ENCODE measurements at regions not wholly inside any gene's neighbourhood (a gene's known extent, or its start where the extent isn't known, plus 50 kb on each side); places are given as distances from the start of the nearest gene placed in this dataset.
A peak's percentile ranks its signal among the peaks of the same experiment; 100 is the strongest.
"Not testable (repeated sequence)": the region's sequence is repeated elsewhere in the genome, so short reads cannot be mapped to it uniquely, and the experiment has no call there.

GRCh38 chr13:93023929-93024328 is 202.7 kb upstream of the GPC6 start:
- no peak for DNase-seq

DNA sequence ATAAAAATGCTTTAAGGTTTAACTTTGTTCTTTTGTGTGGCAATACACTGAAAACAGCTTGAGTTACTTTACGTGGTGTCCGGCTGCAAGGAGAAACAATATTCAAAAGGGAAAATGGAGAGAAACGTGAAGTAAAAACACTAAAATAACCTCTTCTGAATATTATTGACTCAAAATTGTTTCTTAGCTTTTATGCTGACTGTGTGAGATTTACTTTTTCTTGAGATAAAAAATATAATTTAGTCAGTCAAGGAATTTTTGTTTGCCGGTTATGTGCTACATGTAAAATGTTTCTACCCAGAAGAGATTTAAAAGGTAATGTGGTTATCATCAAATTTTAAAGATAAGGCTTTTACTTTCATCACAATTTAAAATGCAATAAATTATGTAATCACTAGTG is 200.6 kb upstream of the GPC6 start:
- DNase-seq = no peak

DNA sequence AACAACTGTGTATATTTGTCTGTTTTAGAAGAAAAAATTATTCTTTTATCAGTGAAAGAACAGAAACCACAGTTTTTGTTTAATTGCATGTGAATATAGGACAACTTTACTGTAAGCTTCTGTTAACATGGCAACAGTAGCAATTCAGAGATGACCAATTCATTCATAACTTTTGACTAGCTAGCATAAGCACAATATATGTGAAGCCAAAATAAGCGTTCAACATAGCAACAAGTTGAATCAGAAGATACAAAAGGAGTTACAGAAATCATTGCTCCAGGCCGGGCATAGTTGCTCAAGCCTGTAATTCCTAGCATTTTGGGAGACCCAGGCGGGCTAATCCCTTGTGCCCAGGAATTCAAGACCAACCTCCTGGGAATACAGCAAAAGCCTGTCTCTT is 197.1 kb upstream of the GPC6 start:
- peak; percentile 43 for DNase-seq

DNA sequence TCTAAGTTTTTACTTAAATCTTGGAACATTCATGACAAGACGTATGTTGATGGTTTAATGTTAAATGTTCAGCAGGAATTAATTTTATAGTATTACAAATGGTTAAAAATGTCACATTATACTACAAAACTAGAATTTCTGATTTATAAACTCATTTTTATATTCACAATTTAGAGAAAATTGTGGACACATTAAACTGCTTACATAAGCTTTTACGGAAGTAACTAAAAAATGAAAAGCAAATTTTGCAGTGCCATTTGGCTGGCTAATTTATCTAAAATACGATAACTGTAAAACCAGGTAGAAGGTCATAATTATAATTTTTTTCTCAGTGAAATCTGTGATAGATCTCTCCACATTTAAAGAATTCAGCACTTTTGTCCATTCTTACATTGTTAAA is 190.2 kb upstream of the GPC6 start:
- no peak for DNase-seq

GRCh38 chr13:93037780-93038179 is 188.8 kb upstream of the GPC6 start:
- no peak for DNase-seq

GRCh38 chr13:93038187-93038586 is 188.4 kb upstream of the GPC6 start:
- DNase-seq = no peak

- DNase-seq = peak; percentile 58
Measured at GRCh38 chr13:93039131-93039530, 187.5 kb upstream of the GPC6 start.

DNA sequence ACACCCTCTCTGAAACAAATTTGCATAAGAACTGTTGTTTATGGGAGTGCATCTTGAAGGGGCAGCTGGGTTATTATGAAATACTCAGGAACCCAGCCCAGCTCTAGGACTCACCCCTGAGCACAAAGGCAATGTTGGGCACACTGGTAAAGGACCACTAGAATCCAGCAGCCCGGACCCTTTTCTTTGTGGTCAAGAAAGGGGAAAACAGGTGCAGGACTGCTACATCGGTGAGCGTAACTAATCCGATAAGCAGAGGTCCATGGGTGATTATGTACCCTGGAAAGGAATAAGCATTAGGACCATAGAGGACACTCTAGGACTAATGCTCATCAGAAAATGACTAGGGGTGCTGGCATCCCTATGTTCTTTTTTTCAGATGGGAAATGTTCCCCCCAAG is 185.0 kb upstream of the GPC6 start:
- not testable (repeated sequence) for DNase-seq

GRCh38 chr13:93045836-93046235 is 180.8 kb upstream of the GPC6 start:
- no peak for DNase-seq

- DNase-seq = no peak
Measured at GRCh38 chr13:93055233-93055632, 171.4 kb upstream of the GPC6 start.

DNA sequence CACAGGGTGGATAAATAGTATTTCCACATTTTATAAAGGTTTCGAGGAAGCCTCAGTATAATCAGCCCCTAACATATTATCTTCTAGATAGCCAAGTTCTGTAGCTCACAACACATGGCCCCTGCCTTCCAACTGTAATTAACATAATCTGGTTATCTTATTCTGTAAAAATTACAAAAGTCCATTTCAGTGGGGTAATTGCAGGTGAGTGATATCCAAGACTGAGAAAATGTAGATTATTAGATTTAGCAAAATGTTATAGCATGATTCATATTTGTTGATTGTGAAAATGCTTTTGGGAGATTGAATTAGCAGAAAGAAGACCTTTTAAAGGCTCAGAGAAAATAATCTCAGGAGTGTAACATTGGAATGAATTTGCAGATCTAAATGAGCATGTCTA is 168.3 kb upstream of the GPC6 start:
- DNase-seq = no peak

- no peak for DNase-seq
Measured at GRCh38 chr13:93060144-93060543, 166.5 kb upstream of the GPC6 start.

DNA sequence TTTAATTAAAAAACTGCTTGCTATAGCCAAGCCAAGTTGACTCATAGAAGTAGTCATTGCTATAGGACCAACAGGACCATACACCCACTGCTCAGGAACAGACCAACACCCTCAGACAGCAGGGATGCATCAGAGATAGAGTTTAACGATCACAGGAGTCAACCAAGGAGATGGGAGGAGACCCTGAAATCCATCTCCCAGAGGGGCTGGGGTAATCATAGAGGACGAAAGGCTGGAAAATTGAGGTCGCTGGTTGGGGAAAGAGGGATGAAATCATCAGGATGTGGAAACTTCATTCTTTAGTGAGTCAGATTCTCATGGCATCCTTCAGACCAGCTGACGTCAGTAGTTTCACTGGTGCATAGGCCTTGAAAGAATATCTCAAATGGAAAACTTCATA is 160.4 kb upstream of the GPC6 start:
- DNase-seq = peak; percentile 83

DNA sequence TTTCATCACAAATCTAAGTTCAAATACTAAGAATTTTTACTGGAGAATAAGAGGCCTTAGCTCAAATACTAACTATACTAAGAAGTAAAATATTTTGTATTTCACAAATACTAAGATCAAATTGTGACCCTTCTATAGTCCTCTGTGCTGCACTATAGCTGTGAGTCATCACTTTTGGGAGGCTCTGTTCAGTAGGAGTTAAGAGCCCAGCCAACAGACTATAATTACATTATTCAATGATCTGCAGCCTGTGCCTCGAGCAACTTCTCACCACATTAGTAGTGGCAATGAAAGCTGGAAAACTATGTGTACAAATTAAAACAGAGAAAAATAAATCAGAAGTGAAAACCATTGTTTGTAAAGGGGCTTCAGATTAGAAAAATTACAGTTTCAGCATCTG is 147.3 kb upstream of the GPC6 start:
- DNase-seq = peak; percentile 44

GRCh38 chr13:93080166-93080565 is 146.4 kb upstream of the GPC6 start:
- no peak for DNase-seq

GRCh38 chr13:93080587-93080986 is 146.0 kb upstream of the GPC6 start:
- peak; percentile 23 for DNase-seq

DNA sequence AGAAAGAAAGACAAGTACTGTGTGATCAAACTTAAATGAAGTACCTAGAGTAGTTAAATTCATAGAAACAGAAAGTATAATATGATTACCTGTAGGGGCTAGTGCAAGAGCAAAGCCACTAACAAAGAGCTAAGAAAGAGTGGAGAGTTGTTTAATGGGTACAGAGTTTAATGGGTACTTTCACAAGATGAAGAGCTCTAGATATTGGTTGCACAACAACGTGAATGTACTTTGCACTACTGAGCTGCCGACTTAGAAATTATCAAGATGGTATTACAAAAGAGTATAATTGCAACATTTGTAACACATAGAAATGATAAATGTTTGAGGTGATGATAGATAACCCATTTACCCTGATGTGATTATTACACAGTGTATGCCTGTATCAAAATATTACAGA is 140.3 kb upstream of the GPC6 start:
- DNase-seq = no peak

DNA sequence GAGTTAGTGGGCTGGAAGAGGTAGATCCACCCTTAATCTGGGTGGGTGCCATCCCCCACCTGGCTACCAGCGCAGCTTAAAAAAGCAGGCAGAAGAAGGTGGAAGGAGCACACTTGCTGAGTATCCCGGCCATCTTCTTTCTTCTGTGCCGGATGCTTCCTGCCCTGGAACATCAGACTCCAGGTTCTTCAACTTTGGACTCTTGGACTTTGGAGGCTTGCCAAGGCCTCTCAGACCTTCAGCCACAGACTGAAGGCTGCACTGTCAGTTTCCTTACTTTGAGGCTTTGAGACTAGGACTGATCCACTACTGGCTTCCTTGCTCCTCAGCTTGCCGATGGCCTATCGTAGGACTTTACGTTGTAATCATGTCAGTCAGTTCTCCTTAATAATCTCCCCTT is 127.6 kb upstream of the GPC6 start:
- no peak for DNase-seq

GRCh38 chr13:93101226-93101734 is 125.3 kb upstream of the GPC6 start:
- no peak for DNase-seq

- DNase-seq = no peak
Measured at GRCh38 chr13:93104270-93104669, 122.3 kb upstream of the GPC6 start.

DNA sequence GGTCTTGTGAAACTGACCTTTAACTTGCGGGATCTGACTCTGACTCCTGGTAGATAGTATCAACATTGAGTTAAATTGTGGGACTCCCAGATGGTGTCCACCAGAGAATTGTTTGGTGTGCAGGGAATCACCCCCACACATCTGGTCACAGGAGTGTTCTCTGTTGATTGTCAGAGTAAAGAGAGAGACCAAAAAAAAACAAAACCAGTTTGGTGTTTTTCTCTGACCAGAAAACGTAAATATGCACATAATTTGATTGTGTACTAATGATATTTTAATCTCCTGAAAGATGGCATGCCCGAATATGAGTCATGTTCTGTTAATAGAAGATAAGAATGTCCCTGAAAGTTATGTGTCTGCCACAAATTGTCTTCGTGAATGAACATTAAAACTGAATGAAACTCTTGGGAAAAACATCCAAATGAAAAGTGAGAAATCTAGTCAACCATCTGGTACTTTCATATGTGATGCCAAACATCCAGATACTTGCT is 118.5 kb upstream of the GPC6 start:
- no peak for DNase-seq

- DNase-seq = no peak
Measured at GRCh38 chr13:93116809-93117208, 109.8 kb upstream of the GPC6 start.

DNA sequence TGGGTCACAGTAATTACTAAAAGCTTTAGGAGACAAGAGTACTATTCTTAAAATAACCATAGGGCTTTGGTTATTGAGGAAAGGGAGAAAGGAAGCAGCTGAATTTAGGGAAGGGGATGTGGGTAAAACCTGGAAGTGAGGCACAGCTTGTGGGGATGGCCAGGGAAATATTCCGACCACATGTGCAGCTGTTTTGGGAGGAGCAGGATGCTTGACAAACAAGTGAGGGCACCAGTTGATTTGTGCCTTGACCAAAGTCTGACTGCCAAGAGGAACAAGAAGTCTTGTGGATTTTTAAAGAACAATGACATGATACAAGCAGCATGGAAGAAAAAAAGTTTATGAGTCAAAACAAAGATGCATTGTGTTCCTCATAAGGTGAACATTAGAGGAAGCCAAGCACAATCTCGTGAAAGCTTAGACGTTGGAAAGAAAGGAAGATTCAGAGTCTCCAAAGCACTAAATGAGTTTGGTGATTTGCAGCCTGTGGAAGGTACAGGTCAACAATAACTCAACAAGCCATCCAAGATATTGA is 108.5 kb upstream of the GPC6 start:
- no peak for DNase-seq

DNA sequence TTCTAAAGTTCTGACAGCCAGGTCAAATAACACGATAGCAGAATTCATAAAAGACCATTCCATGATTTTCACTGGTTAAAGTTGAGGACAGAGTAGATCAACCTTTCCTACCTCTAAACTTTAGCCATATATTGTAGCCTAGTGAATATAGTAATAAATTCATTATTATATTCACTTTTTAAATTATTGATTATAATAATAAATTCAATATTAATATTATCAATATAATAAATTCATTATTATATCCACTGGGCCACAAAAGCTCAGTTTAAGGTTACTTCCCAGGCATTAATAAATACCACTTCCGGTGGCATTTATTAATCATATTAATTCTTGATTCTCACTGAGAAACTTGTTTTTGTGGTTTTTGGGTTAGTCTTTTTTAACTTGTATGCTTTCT is 85.7 kb upstream of the GPC6 start:
- no peak for DNase-seq

DNA sequence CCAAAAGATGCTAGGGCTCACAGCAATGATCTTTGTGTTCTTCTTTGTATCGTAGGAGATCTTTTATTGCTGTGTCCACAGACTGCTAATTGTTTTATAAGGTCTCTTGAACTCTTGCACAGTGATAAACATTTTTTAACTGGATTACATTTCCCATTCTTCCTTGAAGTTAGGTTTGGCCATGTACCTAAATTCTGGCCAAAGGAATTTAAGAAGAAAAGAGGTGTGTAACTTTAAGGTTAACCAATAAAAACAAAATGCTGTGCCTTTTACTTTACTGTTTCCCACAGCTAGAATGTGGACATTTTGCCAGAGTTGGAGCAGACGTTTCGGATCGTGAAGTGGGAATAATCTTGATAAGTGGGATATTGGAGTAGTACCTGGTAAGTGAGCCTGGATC is 82.6 kb upstream of the GPC6 start:
- DNase-seq = no peak

GRCh38 chr13:93145199-93145598 is 81.4 kb upstream of the GPC6 start:
- no peak for DNase-seq
